ENCODE measurements at regions not wholly inside any gene's neighbourhood (a gene's known extent, or its start where the extent isn't known, plus 50 kb on each side); places are given as distances from the start of the nearest gene placed in this dataset.

GRCh38 chr1:230591678-230592077 lies 50.6 kb upstream of the COG2 start:
- Histone ChIP-seq H4K20me1 (ENCODE audit: insufficient read depth, low read length) (no peaks in the 10 kb centered on the region), H3K9ac (ENCODE audit: low read depth, low read length) (no peak overlapping the region), H3K36me3 (ENCODE audit: insufficient read depth, low read length) (no peaks in the 10 kb centered on the region), H3K27ac (ENCODE audit: low read length) (no peak overlapping the region), H3K9me3 (ENCODE audit: insufficient read depth, low read length, severe bottlenecking) (no peaks in the 10 kb centered on the region), H3K27me3 (ENCODE audit: insufficient read depth, low read length, poor library complexity) (peaks cover 22% of the 10 kb centered on the region), H3K79me2 (ENCODE audit: insufficient read depth, low read length) (no peaks in the 10 kb centered on the region), H2AFZ (ENCODE audit: low read depth, low read length) (no peak overlapping the region), H3K4me1 (ENCODE audit: insufficient read depth, low read length) (no peaks in the 10 kb centered on the region), H3K4me3 (ENCODE audit: low read depth in 1 of 2, low read length in 2 of 2) (no peak overlapping the region), H3K4me2 (ENCODE audit: insufficient read depth, low read length) (no peak overlapping the region)
- no peak for TF ChIP-seq EZH2 (IDR thresholded peaks at IDR 0.05; ENCODE audit: borderline replicate concordance, low read depth, low read length, severe bottlenecking)
- TF ChIP-seq, protein P1, sequence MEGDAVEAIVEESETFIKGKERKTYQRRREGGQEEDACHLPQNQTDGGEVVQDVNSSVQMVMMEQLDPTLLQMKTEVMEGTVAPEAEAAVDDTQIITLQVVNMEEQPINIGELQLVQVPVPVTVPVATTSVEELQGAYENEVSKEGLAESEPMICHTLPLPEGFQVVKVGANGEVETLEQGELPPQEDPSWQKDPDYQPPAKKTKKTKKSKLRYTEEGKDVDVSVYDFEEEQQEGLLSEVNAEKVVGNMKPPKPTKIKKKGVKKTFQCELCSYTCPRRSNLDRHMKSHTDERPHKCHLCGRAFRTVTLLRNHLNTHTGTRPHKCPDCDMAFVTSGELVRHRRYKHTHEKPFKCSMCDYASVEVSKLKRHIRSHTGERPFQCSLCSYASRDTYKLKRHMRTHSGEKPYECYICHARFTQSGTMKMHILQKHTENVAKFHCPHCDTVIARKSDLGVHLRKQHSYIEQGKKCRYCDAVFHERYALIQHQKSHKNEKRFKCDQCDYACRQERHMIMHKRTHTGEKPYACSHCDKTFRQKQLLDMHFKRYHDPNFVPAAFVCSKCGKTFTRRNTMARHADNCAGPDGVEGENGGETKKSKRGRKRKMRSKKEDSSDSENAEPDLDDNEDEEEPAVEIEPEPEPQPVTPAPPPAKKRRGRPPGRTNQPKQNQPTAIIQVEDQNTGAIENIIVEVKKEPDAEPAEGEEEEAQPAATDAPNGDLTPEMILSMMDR (IDR thresholded peaks at IDR 0.05; ENCODE audit: borderline replicate concordance, extremely low read depth, low read length, poor library complexity, severe bottlenecking), result no peak
- DNase-seq, result no peak
- ATAC-seq (ENCODE audit: insufficient read depth, low read depth), result no peak

DNA sequence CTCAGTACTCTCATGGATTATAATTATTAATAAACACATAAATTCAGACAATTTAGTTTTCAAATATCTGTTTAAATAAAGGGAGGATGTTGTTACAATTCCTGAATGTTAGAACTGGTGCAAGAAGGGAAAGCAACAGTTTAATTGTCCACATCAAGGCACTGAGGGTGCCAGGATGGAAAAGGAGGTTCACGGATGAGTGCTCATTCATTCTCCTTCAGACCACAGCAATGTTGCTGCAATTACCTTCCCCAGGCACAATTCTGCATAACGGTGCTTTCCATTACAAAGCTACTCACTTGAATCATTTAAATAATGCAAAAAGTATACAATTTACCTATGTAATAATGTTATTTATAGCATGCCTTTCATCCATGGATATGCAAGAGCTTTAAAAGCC lies 52.3 kb upstream of the COG2 start:
- H3K27ac ChIP-seq (ENCODE audit: low read length), result no peak overlapping the region
- TF ChIP-seq EZH2 (IDR thresholded peaks at IDR 0.05; ENCODE audit: borderline replicate concordance, low read depth, low read length, severe bottlenecking), result no peak
- TF ChIP-seq, protein P1 (IDR thresholded peaks at IDR 0.05; ENCODE audit: borderline replicate concordance, extremely low read depth, low read length, poor library complexity, severe bottlenecking), result no peak
- H2AFZ ChIP-seq (ENCODE audit: low read depth, low read length), result no peak overlapping the region
- no peak overlapping the region for H3K9ac ChIP-seq (ENCODE audit: low read depth, low read length)
- H3K27me3 ChIP-seq (ENCODE audit: insufficient read depth, low read length, poor library complexity), result peaks cover 14% of the 10 kb centered on the region
- no peaks in the 10 kb centered on the region for H3K4me1 ChIP-seq (ENCODE audit: insufficient read depth, low read length)
- H3K36me3 ChIP-seq (ENCODE audit: insufficient read depth, low read length), result no peaks in the 10 kb centered on the region
- ATAC-seq (ENCODE audit: insufficient read depth, low read depth) (no peak), DNase-seq (no peak)
- H3K4me3 ChIP-seq (ENCODE audit: low read depth in 1 of 2, low read length in 2 of 2), result no peak overlapping the region
- no peaks in the 10 kb centered on the region for H3K79me2 ChIP-seq (ENCODE audit: insufficient read depth, low read length)
- no peak overlapping the region for H3K4me2 ChIP-seq (ENCODE audit: insufficient read depth, low read length)
- H3K9me3 ChIP-seq (ENCODE audit: insufficient read depth, low read length, severe bottlenecking), result no peaks in the 10 kb centered on the region
- no peaks in the 10 kb centered on the region for H4K20me1 ChIP-seq (ENCODE audit: insufficient read depth, low read length)

- no peak for DNase-seq
Measured at GRCh38 chr1:230588323-230588746, 53.9 kb upstream of the COG2 start.

More at GRCh38 chr1:230588323-230588746, 53.9 kb upstream of the COG2 start:
- Histone ChIP-seq H3K9ac (ENCODE audit: low read depth, low read length) (no peak overlapping the region), H4K20me1 (ENCODE audit: insufficient read depth, low read length) (no peaks in the 10 kb centered on the region), H3K36me3 (ENCODE audit: insufficient read depth, low read length) (no peaks in the 10 kb centered on the region), H2AFZ (ENCODE audit: low read depth, low read length) (no peak overlapping the region), H3K9me3 (ENCODE audit: insufficient read depth, low read length, severe bottlenecking) (no peaks in the 10 kb centered on the region), H3K79me2 (ENCODE audit: insufficient read depth, low read length) (no peaks in the 10 kb centered on the region), H3K27me3 (ENCODE audit: insufficient read depth, low read length, poor library complexity) (peaks cover 14% of the 10 kb centered on the region), H3K4me2 (ENCODE audit: insufficient read depth, low read length) (no peak overlapping the region), H3K4me1 (ENCODE audit: insufficient read depth, low read length) (no peaks in the 10 kb centered on the region), H3K27ac (ENCODE audit: low read length) (no peak overlapping the region), H3K4me3 (ENCODE audit: low read depth in 1 of 2, low read length in 2 of 2) (no peak overlapping the region)
- TF ChIP-seq, protein P1 (IDR thresholded peaks at IDR 0.05; ENCODE audit: borderline replicate concordance, extremely low read depth, low read length, poor library complexity, severe bottlenecking), result no peak
- TF ChIP-seq EZH2 (IDR thresholded peaks at IDR 0.05; ENCODE audit: borderline replicate concordance, low read depth, low read length, severe bottlenecking), result no peak
- ATAC-seq (ENCODE audit: insufficient read depth, low read depth), result no peak
